Anterior cingulate cortex (tissue), 58 donors: ENCODE measurements at regions not wholly inside any gene's neighbourhood (a gene's known extent, or its start where the extent isn't known, plus 50 kb on each side); places are given as distances from the start of the nearest gene placed in this dataset.
"Not testable (repeated sequence)": the region's sequence is repeated elsewhere in the genome, so short reads cannot be mapped to it uniquely, and the experiment has no call there.

ENCODE experiments used
- DNase-seq, 58 donors: peaks; one replicate each; lab custom pipeline; 2025; lab: John Stamatoyannopoulos, UW

GRCh38 chr2:7728388-7728787, 811.2 kb downstream of the RNF144A start:
- DNase-seq = no peak

- DNase-seq = no peak
Measured at GRCh38 chr2:7730449-7730848, 813.2 kb downstream of the RNF144A start.

GRCh38 chr2:7730990-7731389, 813.8 kb downstream of the RNF144A start:
- DNase-seq = no peak

GRCh38 chr2:7732497-7732896, 815.3 kb downstream of the RNF144A start:
- DNase-seq = no peak

GRCh38 chr2:7736646-7737305, 819.6 kb downstream of the RNF144A start:
- DNase-seq = no peak

GRCh38 chr2:7738596-7738995, 821.4 kb downstream of the RNF144A start:
- DNase-seq = no peak

- DNase-seq = no peak
Measured at GRCh38 chr2:7740114-7740513, 822.9 kb downstream of the RNF144A start.

- no peak for DNase-seq
Measured at GRCh38 chr2:7742301-7742700, 825.1 kb downstream of the RNF144A start.

- no peak for DNase-seq
Measured at GRCh38 chr2:7744827-7745226, 827.6 kb downstream of the RNF144A start.

- DNase-seq = no peak
Measured at GRCh38 chr2:7745369-7745768, 828.2 kb downstream of the RNF144A start.

- DNase-seq = no peak
Measured at GRCh38 chr2:7748717-7749415, 831.7 kb downstream of the RNF144A start.

- DNase-seq = no peak
Measured at GRCh38 chr2:7749895-7750559, 832.8 kb downstream of the RNF144A start.

GRCh38 chr2:7752291-7752690, 835.1 kb downstream of the RNF144A start:
- no peak for DNase-seq

GRCh38 chr2:7753777-7754176, 836.6 kb downstream of the RNF144A start:
- no peak for DNase-seq

GRCh38 chr2:7755879-7756278, 838.7 kb downstream of the RNF144A start:
- no peak for DNase-seq

GRCh38 chr2:7758073-7758759, 841.0 kb downstream of the RNF144A start:
- DNase-seq = no peak

- no peak for DNase-seq
Measured at GRCh38 chr2:7759898-7760297, 842.7 kb downstream of the RNF144A start.

- DNase-seq = not testable (repeated sequence)
Measured at GRCh38 chr2:7763418-7763817, 846.2 kb downstream of the RNF144A start.

- DNase-seq = no peak
Measured at GRCh38 chr2:7765236-7765635, 848.0 kb downstream of the RNF144A start.

- DNase-seq = peak in 6 of 58 donors; percentile 6 to 24 (median 20)
Measured at GRCh38 chr2:7766088-7766722, 849.0 kb downstream of the RNF144A start.
